ENCODE measurements at regions not wholly inside any gene's neighbourhood (a gene's known extent, or its start where the extent isn't known, plus 50 kb on each side); places are given as distances from the start of the nearest gene placed in this dataset.
"Not testable (repeated sequence)": the region's sequence is repeated elsewhere in the genome, so short reads cannot be mapped to it uniquely, and the experiment has no call there.

DNA sequence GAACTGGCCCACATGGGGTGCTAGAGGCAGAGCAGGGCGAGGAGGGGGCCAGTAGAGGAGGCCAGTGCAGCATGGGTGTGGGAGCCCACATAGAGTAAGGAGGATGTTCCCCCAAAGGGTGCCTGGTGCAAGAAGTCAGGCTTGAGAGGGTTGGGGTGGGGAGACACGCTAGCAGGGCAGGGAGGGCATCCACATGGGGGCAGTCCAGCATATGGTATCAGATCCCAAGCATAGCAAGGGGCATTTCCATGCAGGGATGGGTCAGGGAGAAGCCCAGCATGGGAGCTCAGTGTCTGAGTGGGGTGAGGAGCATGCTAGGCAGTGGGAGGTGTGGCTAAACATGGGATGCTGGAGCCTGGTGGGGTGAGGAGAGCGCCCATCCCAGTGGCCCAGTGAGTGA lies 213.7 kb downstream of the COPRS start:
- no peak overlapping the region for H3K27ac ChIP-seq
- no peak for DNase-seq
- no peaks in the 10 kb centered on the region for H3K27me3 ChIP-seq (replicated peaks)
- H3K4me3 ChIP-seq (ENCODE audit: low read depth, low read length): no peak overlapping the region
- in situ Hi-C loops (cut with HindIII; ENCODE audit: low pct_ligation_motif_present, low sequenced_read_pairs): no loop called here
- no peaks in the 10 kb centered on the region for H3K36me3 ChIP-seq (replicated peaks)
- TF ChIP-seq, protein P1, sequence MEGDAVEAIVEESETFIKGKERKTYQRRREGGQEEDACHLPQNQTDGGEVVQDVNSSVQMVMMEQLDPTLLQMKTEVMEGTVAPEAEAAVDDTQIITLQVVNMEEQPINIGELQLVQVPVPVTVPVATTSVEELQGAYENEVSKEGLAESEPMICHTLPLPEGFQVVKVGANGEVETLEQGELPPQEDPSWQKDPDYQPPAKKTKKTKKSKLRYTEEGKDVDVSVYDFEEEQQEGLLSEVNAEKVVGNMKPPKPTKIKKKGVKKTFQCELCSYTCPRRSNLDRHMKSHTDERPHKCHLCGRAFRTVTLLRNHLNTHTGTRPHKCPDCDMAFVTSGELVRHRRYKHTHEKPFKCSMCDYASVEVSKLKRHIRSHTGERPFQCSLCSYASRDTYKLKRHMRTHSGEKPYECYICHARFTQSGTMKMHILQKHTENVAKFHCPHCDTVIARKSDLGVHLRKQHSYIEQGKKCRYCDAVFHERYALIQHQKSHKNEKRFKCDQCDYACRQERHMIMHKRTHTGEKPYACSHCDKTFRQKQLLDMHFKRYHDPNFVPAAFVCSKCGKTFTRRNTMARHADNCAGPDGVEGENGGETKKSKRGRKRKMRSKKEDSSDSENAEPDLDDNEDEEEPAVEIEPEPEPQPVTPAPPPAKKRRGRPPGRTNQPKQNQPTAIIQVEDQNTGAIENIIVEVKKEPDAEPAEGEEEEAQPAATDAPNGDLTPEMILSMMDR (IDR thresholded peaks at IDR 0.05; ENCODE audit: low read depth, low read length, missing control alignments): no peak

GRCh38 chr17:31631766-31632165 lies 227.3 kb downstream of the COPRS start:
- Histone ChIP-seq H3K36me3 (replicated peaks) (no peaks in the 10 kb centered on the region), H3K4me3 (ENCODE audit: low read depth, low read length) (no peak overlapping the region), H3K27ac (no peak overlapping the region), H3K27me3 (replicated peaks) (no peaks in the 10 kb centered on the region)
- DNase-seq: no peak
- TF ChIP-seq, protein P1 (IDR thresholded peaks at IDR 0.05; ENCODE audit: low read depth, low read length, missing control alignments): no peak
- in situ Hi-C loops (cut with HindIII; ENCODE audit: low pct_ligation_motif_present, low sequenced_read_pairs): no loop called here

- H3K4me3 ChIP-seq (ENCODE audit: low read depth, low read length); DNase-seq; H3K27me3 ChIP-seq (replicated peaks); H3K27ac ChIP-seq; in situ Hi-C loops (cut with HindIII; ENCODE audit: low pct_ligation_motif_present, low sequenced_read_pairs); H3K36me3 ChIP-seq (replicated peaks): not testable (repeated sequence)
Measured at GRCh38 chr17:31630866-31631265, 228.2 kb downstream of the COPRS start.

DNA sequence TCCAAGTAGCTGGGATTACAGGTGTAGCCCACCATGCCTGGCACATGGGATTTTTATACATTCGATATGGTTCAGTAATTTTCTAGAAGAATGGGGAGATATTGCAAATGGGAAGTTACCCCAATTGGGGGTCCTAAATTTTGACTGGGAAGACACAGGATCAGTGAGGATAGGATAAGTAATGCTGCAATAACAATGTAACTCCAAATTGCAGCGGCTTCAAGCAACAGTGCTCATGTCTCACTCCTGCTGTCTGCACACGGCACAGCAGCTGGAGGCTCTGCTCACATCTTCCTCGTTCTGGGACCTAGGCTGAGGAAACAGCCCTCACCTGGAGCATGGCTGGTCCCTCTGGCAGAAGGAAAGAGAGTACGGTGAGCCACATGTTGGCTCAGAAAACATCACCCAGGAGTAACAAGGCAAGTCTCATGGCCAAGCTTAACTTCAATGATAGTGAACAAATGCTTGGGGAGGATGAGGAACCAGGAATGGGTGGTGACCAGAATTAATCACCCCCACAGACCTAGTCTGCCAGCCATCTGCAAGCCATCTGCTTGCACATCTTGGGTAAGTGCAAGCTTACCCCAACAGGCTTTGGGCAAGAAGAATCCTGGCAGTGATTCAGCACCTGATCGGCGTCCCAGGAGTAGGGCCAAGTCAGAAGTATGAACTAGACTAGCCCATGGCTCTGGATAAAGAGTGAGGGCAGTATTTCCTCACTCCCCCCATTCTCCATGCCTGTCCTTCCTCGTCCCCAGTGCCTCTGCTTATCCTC lies 229.2 kb downstream of the COPRS start:
- H3K27ac ChIP-seq: no peak overlapping the region
- TF ChIP-seq, protein P1 (IDR thresholded peaks at IDR 0.05; ENCODE audit: low read depth, low read length, missing control alignments): no peak
- in situ Hi-C loops (cut with HindIII; ENCODE audit: low pct_ligation_motif_present, low sequenced_read_pairs): no loop called here

GRCh38 chr17:31627960-31628359 lies 231.1 kb downstream of the COPRS start:
- H3K36me3 ChIP-seq (replicated peaks): no peaks in the 10 kb centered on the region
- TF ChIP-seq, protein P1 (IDR thresholded peaks at IDR 0.05; ENCODE audit: low read depth, low read length, missing control alignments): no peak
- DNase-seq: peak; percentile 66
- in situ Hi-C loops (cut with HindIII; ENCODE audit: low pct_ligation_motif_present, low sequenced_read_pairs): no loop called here
- no peaks in the 10 kb centered on the region for H3K27me3 ChIP-seq (replicated peaks)
- peak overlapping the region; percentile 73 for H3K27ac ChIP-seq
- H3K4me3 ChIP-seq (ENCODE audit: low read depth, low read length): no peak overlapping the region

More for the DNA sequence above, 229.2 kb downstream of the COPRS start:
- Histone ChIP-seq H3K27me3 (replicated peaks) (no peaks in the 10 kb centered on the region), H3K36me3 (replicated peaks) (no peaks in the 10 kb centered on the region), H3K4me3 (ENCODE audit: low read depth, low read length) (no peak overlapping the region)
- no peak for DNase-seq

DNA sequence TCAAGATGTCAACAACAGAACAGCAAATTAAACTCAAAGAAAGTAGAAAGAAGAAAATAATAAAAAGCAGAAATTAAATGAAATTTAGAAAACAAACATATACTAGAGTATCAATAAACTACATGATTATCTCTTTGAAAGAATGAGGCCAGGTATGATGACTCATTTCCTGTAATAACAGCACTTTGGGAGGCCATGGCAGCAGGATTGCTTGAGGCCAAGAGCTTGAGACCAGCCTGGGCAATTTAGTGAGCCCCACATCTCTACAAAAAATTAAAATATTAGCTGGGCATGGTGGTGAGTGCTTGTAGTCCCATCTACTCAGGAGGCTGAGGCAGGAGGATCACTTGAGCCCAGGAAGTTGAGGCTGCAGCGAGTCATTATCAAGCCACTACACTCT lies 232.5 kb downstream of the RAB11FIP4 start:
- Histone ChIP-seq H3K4me3 (ENCODE audit: low read depth, low read length) (no peak overlapping the region), H3K36me3 (replicated peaks) (no peaks in the 10 kb centered on the region), H3K27ac (no peak overlapping the region), H3K27me3 (replicated peaks) (no peaks in the 10 kb centered on the region)
- TF ChIP-seq, protein P1 (IDR thresholded peaks at IDR 0.05; ENCODE audit: low read depth, low read length, missing control alignments): no peak
- in situ Hi-C loops (cut with HindIII; ENCODE audit: low pct_ligation_motif_present, low sequenced_read_pairs): no loop called here
- no peak for DNase-seq
